Gastroesophageal sphincter (tissue), 3 donors: ENCODE measurements at regions not wholly inside any gene's neighbourhood (a gene's known extent, or its start where the extent isn't known, plus 50 kb on each side); places are given as distances from the start of the nearest gene placed in this dataset.

ENCODE experiments used
- CTCF ChIP-seq, 4 experiments: fragments of 200-600 bp in 2 of 4; fragments of 450-650 bp in 2 of 4; sonication (generic) in 1 of 4; IDR thresholded peaks; one replicate each; pipeline ENCODE4 v1.5.1; 2017 to 2019; ENCODE audit warnings: antibody characterized with exemption in 4 of 4, mild to moderate bottlenecking in 2 of 4, moderate library complexity in 2 of 4
- POLR2A ChIP-seq, 2 donors: fragments of 450-650 bp; IDR thresholded peaks; one replicate each; pipeline ENCODE4 v1.6.1; 2017; ENCODE audit warnings: antibody characterized with exemption in 2 of 2, mild to moderate bottlenecking in 2 of 2, moderate library complexity in 1 of 2

- TF ChIP-seq CTCF (IDR thresholded peaks at IDR 0.05): no peak
- TF ChIP-seq POLR2A (IDR thresholded peaks at IDR 0.05): no peak
These were observed 272.8 kb downstream of the GAS1 start for GRCh38 chr9:86674487-86674886.
